ENCODE measurements at regions not wholly inside any gene's neighbourhood (a gene's known extent, or its start where the extent isn't known, plus 50 kb on each side); places are given as distances from the start of the nearest gene placed in this dataset.
"Not testable (repeated sequence)": the region's sequence is repeated elsewhere in the genome, so short reads cannot be mapped to it uniquely, and the experiment has no call there.

DNA sequence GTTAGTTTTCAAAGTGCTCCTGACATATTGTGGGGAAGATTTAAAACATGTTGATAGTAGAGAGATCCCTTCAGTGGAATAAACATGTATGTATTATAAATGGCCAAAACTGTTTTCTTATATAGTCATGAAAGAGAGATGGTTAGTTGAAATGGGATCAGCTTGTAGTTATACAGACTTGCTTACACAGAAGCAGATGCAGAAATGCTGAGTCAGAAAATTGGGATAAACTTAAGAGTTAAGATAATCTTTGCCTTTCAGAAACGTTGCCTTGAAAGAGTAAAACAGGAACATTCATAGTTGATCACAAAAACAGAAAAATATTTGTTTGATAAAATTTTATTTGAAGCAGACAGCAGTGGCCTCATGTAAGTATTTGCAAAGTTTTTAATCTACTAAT lies 433.2 kb upstream of the BCHE start:
- Mint-ChIP-seq H3K36me3 (ENCODE audit: low read depth) (no peaks in the 10 kb centered on the region), H3K27me3 (ENCODE audit: low read depth) (no peaks in the 10 kb centered on the region), H3K4me3 (no peak overlapping the region), H3K4me1 (ENCODE audit: low read depth) (no peaks in the 10 kb centered on the region), H3K27ac (no peak overlapping the region), H3K9me3 (peaks cover 12% of the 10 kb centered on the region)
- no peak for DNase-seq (ENCODE audit: low spot score)

GRCh38 chr3:166265153-166265552 lies 427.9 kb upstream of the BCHE start:
- DNase-seq (ENCODE audit: low spot score): no peak
- Mint-ChIP-seq H3K9me3 (peaks cover 13% of the 10 kb centered on the region), H3K4me3 (no peak overlapping the region), H3K4me1 (ENCODE audit: low read depth) (no peaks in the 10 kb centered on the region), H3K36me3 (ENCODE audit: low read depth) (no peaks in the 10 kb centered on the region), H3K27ac (no peak overlapping the region), H3K27me3 (ENCODE audit: low read depth) (no peaks in the 10 kb centered on the region)

- Mint-ChIP-seq H3K27me3 (ENCODE audit: low read depth) (no peaks in the 10 kb centered on the region), H3K36me3 (ENCODE audit: low read depth) (no peaks in the 10 kb centered on the region), H3K4me1 (ENCODE audit: low read depth) (no peaks in the 10 kb centered on the region), H3K27ac (no peak overlapping the region), H3K4me3 (no peak overlapping the region), H3K9me3 (peaks cover 13% of the 10 kb centered on the region)
- no peak for DNase-seq (ENCODE audit: low spot score)
Observed at GRCh38 chr3:166263460-166263859, 426.2 kb upstream of the BCHE start.

- H3K27ac Mint-ChIP-seq; H3K36me3 Mint-ChIP-seq (ENCODE audit: low read depth); H3K4me1 Mint-ChIP-seq (ENCODE audit: low read depth); DNase-seq (ENCODE audit: low spot score); H3K4me3 Mint-ChIP-seq; H3K27me3 Mint-ChIP-seq (ENCODE audit: low read depth): not testable (repeated sequence)
- peaks cover 16% of the 10 kb centered on the region for H3K9me3 Mint-ChIP-seq
Observed at GRCh38 chr3:166258293-166258850, 421.1 kb upstream of the BCHE start.

DNA sequence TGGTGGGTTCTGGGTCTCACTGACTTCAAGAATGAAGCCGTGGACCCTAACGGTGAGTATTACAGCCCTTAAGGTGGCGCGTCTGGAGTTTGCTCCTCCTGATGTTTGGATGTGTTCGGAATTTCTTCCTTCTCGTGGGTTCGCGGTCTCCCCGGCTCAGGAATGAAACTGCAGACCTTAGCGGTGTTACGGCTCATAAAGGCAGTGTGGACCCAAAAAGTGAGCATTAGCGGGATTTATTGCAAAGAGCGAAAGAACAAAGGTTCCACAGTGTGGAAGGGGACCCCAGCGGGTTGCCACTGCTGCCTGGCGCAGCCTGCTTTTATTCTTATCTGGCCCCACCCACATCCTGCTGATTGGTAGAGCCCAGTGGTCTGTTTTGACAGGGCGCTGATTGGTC lies 420.5 kb upstream of the BCHE start:
- no peaks in the 10 kb centered on the region for H3K36me3 Mint-ChIP-seq (ENCODE audit: low read depth)
- no peaks in the 10 kb centered on the region for H3K4me1 Mint-ChIP-seq (ENCODE audit: low read depth)
- no peak overlapping the region for H3K27ac Mint-ChIP-seq
- H3K9me3 Mint-ChIP-seq: peaks cover 16% of the 10 kb centered on the region
- DNase-seq (ENCODE audit: low spot score): no peak
- no peaks in the 10 kb centered on the region for H3K27me3 Mint-ChIP-seq (ENCODE audit: low read depth)
- no peak overlapping the region for H3K4me3 Mint-ChIP-seq

GRCh38 chr3:166248784-166249183 lies 411.6 kb upstream of the BCHE start:
- Mint-ChIP-seq H3K9me3 (peaks cover 26% of the 10 kb centered on the region), H3K27me3 (ENCODE audit: low read depth) (no peaks in the 10 kb centered on the region), H3K4me3 (no peak overlapping the region), H3K27ac (no peak overlapping the region), H3K4me1 (ENCODE audit: low read depth) (no peaks in the 10 kb centered on the region), H3K36me3 (ENCODE audit: low read depth) (no peaks in the 10 kb centered on the region)
- no peak for DNase-seq (ENCODE audit: low spot score)

- no peak for DNase-seq (ENCODE audit: low spot score)
- Mint-ChIP-seq H3K36me3 (ENCODE audit: low read depth) (no peaks in the 10 kb centered on the region), H3K4me1 (ENCODE audit: low read depth) (no peaks in the 10 kb centered on the region), H3K27ac (no peak overlapping the region), H3K4me3 (no peak overlapping the region), H3K27me3 (ENCODE audit: low read depth) (no peaks in the 10 kb centered on the region), H3K9me3 (peaks cover 20% of the 10 kb centered on the region)
Observed at GRCh38 chr3:166243511-166243910, 406.3 kb upstream of the BCHE start.

DNA sequence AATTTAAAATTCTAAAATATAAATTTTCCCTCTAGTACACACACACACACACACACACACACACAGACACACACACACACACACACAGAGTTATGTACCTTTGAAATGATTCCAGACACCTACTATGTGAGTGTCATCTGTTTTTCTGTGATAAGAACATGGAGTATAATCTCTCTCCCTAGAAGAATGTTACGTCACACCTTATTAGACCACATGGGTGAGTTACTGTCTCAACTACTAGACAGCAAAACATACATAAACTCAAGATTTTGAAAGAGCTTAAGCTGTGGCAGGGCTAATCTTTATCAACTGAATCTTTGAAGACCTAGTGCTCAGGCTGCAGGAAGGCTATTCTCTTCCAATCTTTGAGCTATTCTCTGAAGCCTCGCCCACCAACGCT lies 385.9 kb upstream of the BCHE start:
- DNase-seq (ENCODE audit: low spot score): no peak
- H3K4me1 Mint-ChIP-seq (ENCODE audit: low read depth): no peaks in the 10 kb centered on the region
- no peak overlapping the region for H3K4me3 Mint-ChIP-seq
- H3K27ac Mint-ChIP-seq: no peak overlapping the region
- peaks cover 22% of the 10 kb centered on the region for H3K9me3 Mint-ChIP-seq
- H3K36me3 Mint-ChIP-seq (ENCODE audit: low read depth): no peaks in the 10 kb centered on the region
- H3K27me3 Mint-ChIP-seq (ENCODE audit: low read depth): no peaks in the 10 kb centered on the region

- no peaks in the 10 kb centered on the region for H3K36me3 Mint-ChIP-seq (ENCODE audit: low read depth)
- H3K27ac Mint-ChIP-seq: no peak overlapping the region
- H3K9me3 Mint-ChIP-seq: peaks cover 8% of the 10 kb centered on the region
- H3K27me3 Mint-ChIP-seq (ENCODE audit: low read depth): no peaks in the 10 kb centered on the region
- DNase-seq (ENCODE audit: low spot score): no peak
- H3K4me3 Mint-ChIP-seq: no peak overlapping the region
- no peaks in the 10 kb centered on the region for H3K4me1 Mint-ChIP-seq (ENCODE audit: low read depth)
Observed at GRCh38 chr3:166211451-166211850, 374.2 kb upstream of the BCHE start.

- Mint-ChIP-seq H3K27me3 (ENCODE audit: low read depth) (no peaks in the 10 kb centered on the region), H3K36me3 (ENCODE audit: low read depth) (no peaks in the 10 kb centered on the region), H3K9me3 (peaks cover 5% of the 10 kb centered on the region), H3K4me1 (ENCODE audit: low read depth) (no peaks in the 10 kb centered on the region), H3K4me3 (no peak overlapping the region), H3K27ac (no peak overlapping the region)
- DNase-seq (ENCODE audit: low spot score): no peak
Observed at GRCh38 chr3:166209701-166210100, 372.5 kb upstream of the BCHE start.

DNA sequence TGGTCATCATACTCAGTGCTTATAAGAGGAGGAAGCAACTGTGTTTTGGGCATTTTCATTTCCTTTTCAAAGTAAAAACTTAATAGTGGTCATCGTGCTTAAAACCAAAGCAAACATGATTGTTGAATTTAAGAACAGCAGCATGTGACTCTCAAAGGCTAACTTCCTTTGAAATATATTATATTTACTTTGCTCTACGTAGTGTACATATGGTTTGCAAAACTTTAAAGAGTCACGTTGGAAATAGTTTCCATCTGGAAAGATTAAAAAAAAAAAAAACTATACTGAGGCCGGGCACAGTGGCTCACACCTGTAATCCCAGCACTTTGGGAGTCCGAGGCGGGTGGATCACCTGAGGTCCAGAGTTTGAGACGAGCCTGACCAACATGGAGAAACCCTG lies 367.9 kb upstream of the BCHE start:
- Mint-ChIP-seq H3K4me1 (ENCODE audit: low read depth) (no peaks in the 10 kb centered on the region), H3K36me3 (ENCODE audit: low read depth) (no peaks in the 10 kb centered on the region), H3K4me3 (no peak overlapping the region), H3K27me3 (ENCODE audit: low read depth) (no peaks in the 10 kb centered on the region), H3K9me3 (peaks cover 3% of the 10 kb centered on the region), H3K27ac (no peak overlapping the region)
- DNase-seq (ENCODE audit: low spot score): no peak

DNA sequence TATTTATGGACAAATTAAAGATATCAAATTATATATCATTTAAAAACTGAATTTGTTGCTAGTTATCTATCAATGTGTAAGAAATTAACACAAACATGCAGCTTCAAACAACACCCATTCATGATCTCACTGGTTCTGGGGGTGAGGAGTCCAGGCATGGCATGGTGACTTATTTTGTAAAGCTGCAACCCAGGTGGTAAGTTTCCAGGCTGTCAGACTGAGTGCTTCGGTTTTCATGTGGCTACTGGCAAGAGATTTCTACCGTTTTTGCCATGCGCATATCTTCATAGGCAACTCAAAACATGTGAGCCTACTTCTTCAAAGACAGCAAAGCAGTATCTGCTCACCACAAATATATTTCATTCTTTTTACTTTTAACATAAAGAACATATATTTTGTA lies 364.3 kb upstream of the BCHE start:
- no peak for DNase-seq (ENCODE audit: low spot score)

GRCh38 chr3:166199491-166199890 lies 362.3 kb upstream of the BCHE start:
- no peak for DNase-seq (ENCODE audit: low spot score)
- Mint-ChIP-seq H3K4me3 (no peak overlapping the region), H3K27me3 (ENCODE audit: low read depth) (no peaks in the 10 kb centered on the region)

More for the DNA sequence above, 364.3 kb upstream of the BCHE start:
- Mint-ChIP-seq H3K4me3 (no peak overlapping the region), H3K4me1 (ENCODE audit: low read depth) (no peaks in the 10 kb centered on the region), H3K27me3 (ENCODE audit: low read depth) (no peaks in the 10 kb centered on the region), H3K36me3 (ENCODE audit: low read depth) (no peaks in the 10 kb centered on the region), H3K9me3 (peaks cover 9% of the 10 kb centered on the region), H3K27ac (no peak overlapping the region)

DNA sequence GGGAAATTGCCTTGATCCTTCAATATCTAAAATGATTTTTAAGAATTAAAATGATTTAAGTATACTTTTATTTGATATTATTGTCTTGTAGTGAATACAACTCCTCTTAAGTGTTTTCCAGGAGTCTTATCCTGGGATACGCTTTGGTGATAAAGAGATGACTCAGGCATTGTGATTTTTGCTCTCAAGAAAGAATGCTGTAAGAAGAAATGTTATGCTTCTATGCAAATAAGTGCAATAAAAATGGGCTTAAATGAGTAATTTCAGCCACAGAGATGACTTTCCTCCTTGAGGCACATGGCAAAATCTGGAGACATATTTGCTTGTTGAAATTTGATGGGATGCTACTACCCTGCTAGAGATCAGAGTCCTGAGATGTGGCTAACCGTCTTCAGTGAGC lies 358.6 kb upstream of the BCHE start:
- H3K27ac Mint-ChIP-seq: no peak overlapping the region
- no peaks in the 10 kb centered on the region for H3K4me1 Mint-ChIP-seq (ENCODE audit: low read depth)
- no peak overlapping the region for H3K4me3 Mint-ChIP-seq
- H3K36me3 Mint-ChIP-seq (ENCODE audit: low read depth): no peaks in the 10 kb centered on the region
- peaks cover 20% of the 10 kb centered on the region for H3K9me3 Mint-ChIP-seq
- no peaks in the 10 kb centered on the region for H3K27me3 Mint-ChIP-seq (ENCODE audit: low read depth)
- no peak for DNase-seq (ENCODE audit: low spot score)

More at GRCh38 chr3:166199491-166199890, 362.3 kb upstream of the BCHE start:
- H3K36me3 Mint-ChIP-seq (ENCODE audit: low read depth): no peaks in the 10 kb centered on the region
- no peaks in the 10 kb centered on the region for H3K4me1 Mint-ChIP-seq (ENCODE audit: low read depth)
- no peak overlapping the region for H3K27ac Mint-ChIP-seq
- H3K9me3 Mint-ChIP-seq: peaks cover 14% of the 10 kb centered on the region

GRCh38 chr3:166191411-166191810 lies 354.2 kb upstream of the BCHE start:
- no peak overlapping the region for H3K4me3 Mint-ChIP-seq
- no peaks in the 10 kb centered on the region for H3K36me3 Mint-ChIP-seq (ENCODE audit: low read depth)
- H3K27ac Mint-ChIP-seq: no peak overlapping the region
- no peaks in the 10 kb centered on the region for H3K27me3 Mint-ChIP-seq (ENCODE audit: low read depth)
- no peaks in the 10 kb centered on the region for H3K4me1 Mint-ChIP-seq (ENCODE audit: low read depth)
- H3K9me3 Mint-ChIP-seq: peaks cover 17% of the 10 kb centered on the region
- DNase-seq (ENCODE audit: low spot score): no peak

All from T-helper 2 cell treated with Interferon-gamma antibody and Interleukin-4, amounts not matched to agents 5 μg/mL and 100 μg/mL, for 36 hours (primary cell).